Natural killer cell (primary cell): ENCODE measurements at regions not wholly inside any gene's neighbourhood (a gene's known extent, or its start where the extent isn't known, plus 50 kb on each side); places are given as distances from the start of the nearest gene placed in this dataset.

Experiments
- ATAC-seq, 3 donors: fragments of 150-1000 bp in 2 of 3; fragments of 200-7000 bp in 1 of 3; cut with Tn5 transposase; 1 replicate in 1 of 3; 2 replicates in 2 of 3; pipeline ENCODE4 v1.10.0; 2021; ENCODE audit warnings: mild to moderate bottlenecking in 2 of 3, moderate library complexity in 2 of 3
- DNase-seq, 2 donors: peaks; one replicate each; pipeline versions ENCODE4 v3.0.0 to v3.0.0-alpha.2; 2013 to 2021; ENCODE audit warnings: mixed read lengths in 1 of 2
- H3K27ac ChIP-seq: one replicate; pipeline ENCODE4 v1.5.1; 2013; ENCODE audit warnings: mild to moderate bottlenecking, low read length
- H3K27me3 ChIP-seq: one replicate; pipeline ENCODE4 v1.6.1; 2013; ENCODE audit warnings: low read length; ENCODE audit not compliant: control insufficient read depth, insufficient read depth
- H3K36me3 ChIP-seq: one replicate; pipeline ENCODE4 v1.6.1; 2013; ENCODE audit warnings: low read length; ENCODE audit not compliant: control insufficient read depth, insufficient read depth
- H3K4me1 ChIP-seq: one replicate; pipeline ENCODE4 v1.6.1; 2013; ENCODE audit warnings: low read length; ENCODE audit not compliant: control insufficient read depth, insufficient read depth
- H3K4me3 ChIP-seq: one replicate; pipeline ENCODE4 v1.5.1; 2013; ENCODE audit warnings: low read length
- H3K9me3 ChIP-seq: one replicate; pipeline ENCODE4 v1.6.1; 2013; ENCODE audit warnings: low read length; ENCODE audit not compliant: control insufficient read depth, insufficient read depth
- H3K27ac Mint-ChIP-seq, 2 donors: one replicate each; pipeline ENCODE4 v1.8.0; 2022; ENCODE audit warnings: mild to moderate bottlenecking in 2 of 2, mixed read lengths in 2 of 2, moderate library complexity in 1 of 2
- H3K27me3 Mint-ChIP-seq, 2 donors: one replicate each; pipeline ENCODE4 v1.8.0; 2022; ENCODE audit warnings: low read depth in 2 of 2, mixed read lengths in 2 of 2
- H3K36me3 Mint-ChIP-seq: one replicate; pipeline ENCODE4 v1.8.0; 2022; ENCODE audit warnings: mixed read lengths
- H3K4me1 Mint-ChIP-seq, 2 donors: one replicate each; pipeline ENCODE4 v1.8.0; 2022; ENCODE audit warnings: mixed read lengths in 2 of 2
- H3K4me3 Mint-ChIP-seq: one replicate; pipeline ENCODE4 v1.8.0; 2022; ENCODE audit warnings: mild to moderate bottlenecking, moderate library complexity, mixed read lengths
- H3K9me3 Mint-ChIP-seq, 2 donors: one replicate each; pipeline ENCODE4 v1.8.0; 2022; ENCODE audit warnings: mixed read lengths in 2 of 2
- CTCF ChIP-seq: fragments of 200-600 bp; IDR thresholded peaks from one replicate; pipeline ENCODE4 v1.8.0; 2022; ENCODE audit warnings: antibody characterized with exemption
- WGBS: methylation state at CpG from one replicate; pipeline ENCODE4 v1.1.7; 2013; ENCODE audit warnings: missing lambda C conversion rate; ENCODE audit not compliant: insufficient coverage; 5-methylcytosine and 5-hydroxymethylcytosine counted together
- intact Hi-C: fragments of 100-400 bp; cut with micrococcal nuclease; formaldehyde crosslinking; loops from one replicate; pipeline ENCODE4 v1.14.2; 2022

GRCh38 chr2:175253871-175254270 is 72.4 kb upstream of the ATP5MC3 start:
- intact Hi-C loops: loop anchor here (5.0 kb wide), 1 partner anchor 843 kb away; the partner anchor contains the start of gene HOXD12
- DNase-seq (no peak), ATAC-seq (no peak)
- Mint-ChIP-seq H3K4me1 (no peaks in the 10 kb centered on the region), H3K9me3 (no peaks in the 10 kb centered on the region), H3K27ac (no peak overlapping the region), H3K4me3 (no peak overlapping the region), H3K27me3 (peaks cover 11 to 44% of the 10 kb centered on the region in 2 donors), H3K36me3 (no peaks in the 10 kb centered on the region)
- no peaks in the 10 kb centered on the region for H3K36me3 ChIP-seq
- H3K27me3 ChIP-seq: peaks cover 7% of the 10 kb centered on the region
- no peak overlapping the region for H3K4me3 ChIP-seq
- TF ChIP-seq CTCF: no peak
- H3K27ac ChIP-seq: no peak overlapping the region
- no peaks in the 10 kb centered on the region for H3K4me1 ChIP-seq
- WGBS: 66% methylated on average over 3 of the region's 3 CpGs
- no peaks in the 10 kb centered on the region for H3K9me3 ChIP-seq

GRCh38 chr2:175251425-175252041 is 70.0 kb upstream of the ATP5MC3 start:
- Mint-ChIP-seq H3K36me3 (no peaks in the 10 kb centered on the region), H3K4me3 (no peak overlapping the region), H3K9me3 (peaks cover 0 to 2% of the 10 kb centered on the region in 2 donors), H3K4me1 (peaks cover 5 to 7% of the 10 kb centered on the region in 2 donors), H3K27ac (no peak overlapping the region), H3K27me3 (peaks cover 12 to 49% of the 10 kb centered on the region in 2 donors)
- DNase-seq: peak in 1 of 2 donors; percentile 54
- Histone ChIP-seq H3K27me3 (peaks cover 7% of the 10 kb centered on the region), H3K27ac (no peak overlapping the region), H3K4me1 (no peaks in the 10 kb centered on the region), H3K9me3 (no peaks in the 10 kb centered on the region), H3K36me3 (no peaks in the 10 kb centered on the region), H3K4me3 (no peak overlapping the region)
- 26% methylated on average over 4 of the region's 5 CpGs for WGBS
- intact Hi-C loops: loop anchor here (5.0 kb wide), 1 partner anchor 846 kb away; the partner anchor contains the start of gene HOXD12
- ATAC-seq: no peak
- TF ChIP-seq CTCF: peak; percentile 75

GRCh38 chr2:175247159-175247558 is 65.6 kb upstream of the ATP5MC3 start:
- peaks cover 2% of the 10 kb centered on the region for H3K27me3 ChIP-seq
- Mint-ChIP-seq H3K27me3 (peaks cover 7 to 23% of the 10 kb centered on the region in 2 donors), H3K4me3 (no peak overlapping the region), H3K4me1 (peaks cover 5 to 7% of the 10 kb centered on the region in 2 donors), H3K27ac (no peak overlapping the region), H3K9me3 (peaks cover 0 to 2% of the 10 kb centered on the region in 2 donors), H3K36me3 (no peaks in the 10 kb centered on the region)
- H3K4me1 ChIP-seq: no peaks in the 10 kb centered on the region
- no peak overlapping the region for H3K27ac ChIP-seq
- no peak for DNase-seq
- TF ChIP-seq CTCF: no peak
- intact Hi-C loops: no loop called here
- H3K9me3 ChIP-seq: no peaks in the 10 kb centered on the region
- ATAC-seq: no peak
- H3K4me3 ChIP-seq: no peak overlapping the region
- no peaks in the 10 kb centered on the region for H3K36me3 ChIP-seq

GRCh38 chr2:175244697-175245096 is 63.2 kb upstream of the ATP5MC3 start:
- H3K27me3 ChIP-seq: no peaks in the 10 kb centered on the region
- H3K9me3 ChIP-seq: no peaks in the 10 kb centered on the region
- peaks cover 2 to 4% of the 10 kb centered on the region in 2 donors for H3K9me3 Mint-ChIP-seq
- 71% methylated on average over 1 of the region's 1 CpG for WGBS
- no peaks in the 10 kb centered on the region for H3K36me3 ChIP-seq
- no peak overlapping the region for H3K27ac ChIP-seq
- no peak overlapping the region for H3K4me3 Mint-ChIP-seq
- H3K4me3 ChIP-seq: no peak overlapping the region
- no peaks in the 10 kb centered on the region for H3K4me1 ChIP-seq
- no peaks in the 10 kb centered on the region for H3K36me3 Mint-ChIP-seq
- no peak overlapping the region for H3K27ac Mint-ChIP-seq
- DNase-seq (no peak), ATAC-seq (no peak)
- H3K4me1 Mint-ChIP-seq: peaks cover 5 to 7% of the 10 kb centered on the region in 2 donors
- TF ChIP-seq CTCF: no peak
- intact Hi-C loops: no loop called here
- H3K27me3 Mint-ChIP-seq: peaks cover 20 to 37% of the 10 kb centered on the region in 2 donors
